GM23338 (cell line): ENCODE measurements at regions not wholly inside any gene's neighbourhood (a gene's known extent, or its start where the extent isn't known, plus 50 kb on each side); places are given as distances from the start of the nearest gene placed in this dataset.

ENCODE experiments used
- ATAC-seq: fragments of 200-7000 bp; cut with Tn5 transposase; 3 replicates; pipeline ENCODE4 v1.9.1; 2020
- DNase-seq: peaks from one replicate; pipeline ENCODE4 v3.0.0-alpha.2; 2015; ENCODE audit warnings: low spot score
- H2AFZ ChIP-seq: fragments of 200-600 bp; sonication (generic); 2 replicates; pipeline ENCODE4 v1.8.0; 2016; ENCODE audit warnings: antibody characterized with exemption, mild to moderate bottlenecking, moderate library complexity
- H3F3A ChIP-seq: fragments of 200-600 bp; sonication (generic); replicated peaks from 2 replicates; pipeline ENCODE4 v1.8.0; 2017; ENCODE audit warnings: antibody characterized with exemption, mixed run types, low read depth
- H3K27ac ChIP-seq: fragments of 200-600 bp; sonication (generic); 2 replicates; pipeline ENCODE4 v1.6.1; 2016; ENCODE audit warnings: low read depth
- H3K27me3 ChIP-seq: fragments of 200-600 bp; sonication (generic); 2 replicates; pipeline ENCODE4 v1.8.0; 2016; ENCODE audit warnings: mild to moderate bottlenecking, mixed run types, moderate library complexity; ENCODE audit not compliant: insufficient read depth
- H3K36me3 ChIP-seq: fragments of 200-600 bp; sonication (generic); 2 replicates; pipeline ENCODE4 v1.8.0; 2016; ENCODE audit warnings: mild to moderate bottlenecking; ENCODE audit not compliant: insufficient read depth
- H3K4me1 ChIP-seq: fragments of 200-600 bp; sonication (generic); 2 replicates; pipeline ENCODE4 v1.8.0; 2016; ENCODE audit warnings: mild to moderate bottlenecking, moderate library complexity; ENCODE audit not compliant: insufficient read depth
- H3K4me2 ChIP-seq: fragments of 200-600 bp; sonication (generic); 2 replicates; pipeline ENCODE4 v1.7.1; 2017; ENCODE audit warnings: mixed run types
- H3K4me3 ChIP-seq: fragments of 200-600 bp; sonication (generic); 2 replicates; pipeline ENCODE4 v1.6.1; 2016; ENCODE audit warnings: mixed run types
- H3K79me2 ChIP-seq: fragments of 200-600 bp; sonication (generic); replicated peaks from 2 replicates; pipeline ENCODE4 v1.8.0; 2017; ENCODE audit warnings: mild to moderate bottlenecking; ENCODE audit not compliant: insufficient read depth
- H3K9me2 ChIP-seq: fragments of 200-600 bp; sonication (generic); 2 replicates; pipeline ENCODE4 v1.8.0; 2017; ENCODE audit not compliant: insufficient read depth
- H4K20me1 ChIP-seq: fragments of 200-600 bp; sonication (generic); replicated peaks from 2 replicates; pipeline ENCODE4 v1.8.0; 2017; ENCODE audit warnings: mild to moderate bottlenecking; ENCODE audit not compliant: insufficient read depth
- H3K27ac Mint-ChIP-seq: 2 replicates; pipeline ENCODE4 v1.8.0; 2020; ENCODE audit warnings: inconsistent platforms, mild to moderate bottlenecking, moderate library complexity, mixed read lengths
- H3K27me3 Mint-ChIP-seq: 3 replicates; pipeline ENCODE4 v1.8.0; 2022; ENCODE audit warnings: low read depth, mild to moderate bottlenecking, moderate library complexity, mixed read lengths, inconsistent platforms; ENCODE audit not compliant: insufficient read depth, poor library complexity
- H3K36me3 Mint-ChIP-seq: 3 replicates; pipeline ENCODE4 v1.8.0; 2021; ENCODE audit warnings: low read depth, mild to moderate bottlenecking, inconsistent platforms, moderate library complexity, mixed read lengths
- H3K4me1 Mint-ChIP-seq: 3 replicates; pipeline ENCODE4 v1.8.0; 2020; ENCODE audit warnings: mild to moderate bottlenecking, inconsistent platforms, mixed read lengths
- H3K4me3 Mint-ChIP-seq: 3 replicates; pipeline ENCODE4 v1.8.0; 2021; ENCODE audit warnings: moderate library complexity, mild to moderate bottlenecking, inconsistent platforms, mixed read lengths
- H3K9me3 Mint-ChIP-seq: 3 replicates; pipeline ENCODE4 v1.8.0; 2020; ENCODE audit warnings: moderate library complexity, mild to moderate bottlenecking, inconsistent platforms, mixed read lengths
- CREB1 ChIP-seq: fragments of 250-450 bp; sonication (Bioruptor Pico); IDR thresholded peaks from 2 replicates; pipeline ENCODE4 v1.5.0; 2020; ENCODE audit warnings: low read depth, mild to moderate bottlenecking, moderate library complexity
- EZH2 ChIP-seq: fragments of 200-600 bp; sonication (generic); IDR thresholded peaks from one replicate; pipeline ENCODE4 v1.8.0; 2017; ENCODE audit warnings: antibody characterized with exemption, mild to moderate bottlenecking, low read depth; ENCODE audit not compliant: unreplicated experiment
- EZH2phosphoT487 ChIP-seq: fragments of 200-600 bp; sonication (generic); IDR thresholded peaks from one replicate; pipeline ENCODE4 v1.8.1; 2018; ENCODE audit warnings: antibody characterized with exemption; ENCODE audit not compliant: unreplicated experiment
- JUNB ChIP-seq: IDR thresholded peaks from one replicate; pipeline ENCODE4 v1.6.1; 2016; ENCODE audit warnings: antibody characterized with exemption; ENCODE audit not compliant: unreplicated experiment
- NANOG ChIP-seq: IDR thresholded peaks from 2 replicates; pipeline ENCODE4 v1.6.1; 2016; ENCODE audit warnings: antibody characterized with exemption, borderline replicate concordance
- POLR2AphosphoS5 ChIP-seq: IDR thresholded peaks from 2 replicates; pipeline ENCODE4 v1.6.1; 2016; ENCODE audit warnings: antibody characterized with exemption, low read depth
- STAT1 ChIP-seq: IDR thresholded peaks from one replicate; pipeline ENCODE4 v1.6.1; 2016; ENCODE audit warnings: antibody characterized with exemption; ENCODE audit not compliant: unreplicated experiment
- ZNF114 ChIP-seq: fragments of 250-450 bp; sonication (Bioruptor Pico); IDR thresholded peaks from 2 replicates; pipeline ENCODE4 v1.5.0; 2020; ENCODE audit warnings: mild to moderate bottlenecking, moderate library complexity
- ZNF331 ChIP-seq: fragments of 250-450 bp; sonication (Bioruptor Pico); IDR thresholded peaks from 2 replicates; pipeline ENCODE4 v1.5.0; 2020; ENCODE audit warnings: low read depth, mild to moderate bottlenecking, moderate library complexity
- TF ChIP-seq, protein P1 (sequence below): IDR thresholded peaks from 2 replicates; pipeline ENCODE4 v1.6.1; 2016; ENCODE audit warnings: antibody characterized with exemption
- TF ChIP-seq, protein P2 (sequence below): fragments of 250-450 bp; sonication (Bioruptor Pico); IDR thresholded peaks from 2 replicates; pipeline ENCODE4 v1.5.0; 2020; ENCODE audit warnings: mild to moderate bottlenecking, moderate library complexity
- TF ChIP-seq, protein P3 (sequence below): IDR thresholded peaks from one replicate; pipeline ENCODE4 v1.6.1; 2018; ENCODE audit warnings: antibody characterized with exemption; ENCODE audit not compliant: unreplicated experiment
- TF ChIP-seq, protein P4 (sequence below), 2 experiments: fragments of 200-600 bp in 1 of 2; sonication (generic) in 1 of 2; conservative IDR thresholded peaks; 2 replicates each; pipeline versions ENCODE4 v1.5.1 to v1.6.1; 2016 to 2017; ENCODE audit warnings: antibody characterized with exemption in 2 of 2, low read depth in 2 of 2, mild to moderate bottlenecking in 2 of 2, moderate library complexity in 1 of 2

DNA sequence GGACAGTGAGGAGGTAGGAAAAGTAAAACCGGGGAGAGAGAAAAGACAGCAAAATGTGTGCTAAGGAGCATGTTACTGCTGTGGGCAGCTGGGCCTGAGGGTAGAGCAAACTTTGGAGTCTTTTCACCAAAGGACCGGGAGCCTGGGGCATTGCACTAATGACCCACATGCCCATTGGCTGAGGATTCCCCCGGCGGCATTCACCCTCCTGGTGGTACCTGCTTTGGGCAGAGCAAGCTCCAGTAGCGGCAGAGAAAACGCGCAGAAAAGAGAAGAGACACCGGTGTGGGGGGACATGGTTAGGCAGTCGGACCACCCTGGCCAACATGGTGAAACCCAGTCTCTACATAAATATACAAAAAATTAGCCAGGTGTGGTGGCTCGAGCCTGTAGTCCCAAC is 83.4 kb upstream of the ESRRB start (continued):
- TF ChIP-seq, protein P1, sequence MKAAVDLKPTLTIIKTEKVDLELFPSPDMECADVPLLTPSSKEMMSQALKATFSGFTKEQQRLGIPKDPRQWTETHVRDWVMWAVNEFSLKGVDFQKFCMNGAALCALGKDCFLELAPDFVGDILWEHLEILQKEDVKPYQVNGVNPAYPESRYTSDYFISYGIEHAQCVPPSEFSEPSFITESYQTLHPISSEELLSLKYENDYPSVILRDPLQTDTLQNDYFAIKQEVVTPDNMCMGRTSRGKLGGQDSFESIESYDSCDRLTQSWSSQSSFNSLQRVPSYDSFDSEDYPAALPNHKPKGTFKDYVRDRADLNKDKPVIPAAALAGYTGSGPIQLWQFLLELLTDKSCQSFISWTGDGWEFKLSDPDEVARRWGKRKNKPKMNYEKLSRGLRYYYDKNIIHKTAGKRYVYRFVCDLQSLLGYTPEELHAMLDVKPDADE, result no peak

DNA sequence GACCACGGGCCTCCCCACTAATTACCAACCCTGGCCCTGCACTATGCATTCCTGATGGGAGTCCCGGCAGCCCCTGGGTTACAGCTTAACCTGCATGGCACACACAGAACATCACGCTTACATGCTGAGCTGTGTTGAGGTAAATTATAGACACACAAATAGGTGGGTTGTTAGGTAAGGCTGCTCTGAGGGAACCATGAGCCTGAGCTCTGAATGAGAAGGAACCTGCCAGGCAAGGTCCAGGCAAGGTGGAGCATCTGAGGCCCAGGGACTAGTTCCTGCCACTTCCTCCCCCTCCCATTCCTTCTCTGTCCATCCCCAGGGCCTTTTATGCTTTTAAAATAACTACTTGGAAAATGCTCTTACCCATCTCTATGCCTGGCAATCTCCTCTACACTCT is 82.7 kb upstream of the ESRRB start:
- Histone ChIP-seq H3K4me3 (no peak overlapping the region), H4K20me1 (no peaks in the 10 kb centered on the region), H3K4me2 (no peak overlapping the region), H3K27me3 (no peaks in the 10 kb centered on the region), H3K36me3 (no peaks in the 10 kb centered on the region), H3K9me2 (no peaks in the 10 kb centered on the region), H3F3A (no peaks in the 10 kb centered on the region), H3K79me2 (no peaks in the 10 kb centered on the region), H3K27ac (no peak overlapping the region), H2AFZ (no peak overlapping the region), H3K4me1 (no peaks in the 10 kb centered on the region)
- TF ChIP-seq, protein P1, result no peak
- no peak for TF ChIP-seq JUNB
- no peak for TF ChIP-seq STAT1
- TF ChIP-seq NANOG, result no peak
- TF ChIP-seq ZNF114 (CRISPR knock-in tag), result no peak
- TF ChIP-seq, protein P2, sequence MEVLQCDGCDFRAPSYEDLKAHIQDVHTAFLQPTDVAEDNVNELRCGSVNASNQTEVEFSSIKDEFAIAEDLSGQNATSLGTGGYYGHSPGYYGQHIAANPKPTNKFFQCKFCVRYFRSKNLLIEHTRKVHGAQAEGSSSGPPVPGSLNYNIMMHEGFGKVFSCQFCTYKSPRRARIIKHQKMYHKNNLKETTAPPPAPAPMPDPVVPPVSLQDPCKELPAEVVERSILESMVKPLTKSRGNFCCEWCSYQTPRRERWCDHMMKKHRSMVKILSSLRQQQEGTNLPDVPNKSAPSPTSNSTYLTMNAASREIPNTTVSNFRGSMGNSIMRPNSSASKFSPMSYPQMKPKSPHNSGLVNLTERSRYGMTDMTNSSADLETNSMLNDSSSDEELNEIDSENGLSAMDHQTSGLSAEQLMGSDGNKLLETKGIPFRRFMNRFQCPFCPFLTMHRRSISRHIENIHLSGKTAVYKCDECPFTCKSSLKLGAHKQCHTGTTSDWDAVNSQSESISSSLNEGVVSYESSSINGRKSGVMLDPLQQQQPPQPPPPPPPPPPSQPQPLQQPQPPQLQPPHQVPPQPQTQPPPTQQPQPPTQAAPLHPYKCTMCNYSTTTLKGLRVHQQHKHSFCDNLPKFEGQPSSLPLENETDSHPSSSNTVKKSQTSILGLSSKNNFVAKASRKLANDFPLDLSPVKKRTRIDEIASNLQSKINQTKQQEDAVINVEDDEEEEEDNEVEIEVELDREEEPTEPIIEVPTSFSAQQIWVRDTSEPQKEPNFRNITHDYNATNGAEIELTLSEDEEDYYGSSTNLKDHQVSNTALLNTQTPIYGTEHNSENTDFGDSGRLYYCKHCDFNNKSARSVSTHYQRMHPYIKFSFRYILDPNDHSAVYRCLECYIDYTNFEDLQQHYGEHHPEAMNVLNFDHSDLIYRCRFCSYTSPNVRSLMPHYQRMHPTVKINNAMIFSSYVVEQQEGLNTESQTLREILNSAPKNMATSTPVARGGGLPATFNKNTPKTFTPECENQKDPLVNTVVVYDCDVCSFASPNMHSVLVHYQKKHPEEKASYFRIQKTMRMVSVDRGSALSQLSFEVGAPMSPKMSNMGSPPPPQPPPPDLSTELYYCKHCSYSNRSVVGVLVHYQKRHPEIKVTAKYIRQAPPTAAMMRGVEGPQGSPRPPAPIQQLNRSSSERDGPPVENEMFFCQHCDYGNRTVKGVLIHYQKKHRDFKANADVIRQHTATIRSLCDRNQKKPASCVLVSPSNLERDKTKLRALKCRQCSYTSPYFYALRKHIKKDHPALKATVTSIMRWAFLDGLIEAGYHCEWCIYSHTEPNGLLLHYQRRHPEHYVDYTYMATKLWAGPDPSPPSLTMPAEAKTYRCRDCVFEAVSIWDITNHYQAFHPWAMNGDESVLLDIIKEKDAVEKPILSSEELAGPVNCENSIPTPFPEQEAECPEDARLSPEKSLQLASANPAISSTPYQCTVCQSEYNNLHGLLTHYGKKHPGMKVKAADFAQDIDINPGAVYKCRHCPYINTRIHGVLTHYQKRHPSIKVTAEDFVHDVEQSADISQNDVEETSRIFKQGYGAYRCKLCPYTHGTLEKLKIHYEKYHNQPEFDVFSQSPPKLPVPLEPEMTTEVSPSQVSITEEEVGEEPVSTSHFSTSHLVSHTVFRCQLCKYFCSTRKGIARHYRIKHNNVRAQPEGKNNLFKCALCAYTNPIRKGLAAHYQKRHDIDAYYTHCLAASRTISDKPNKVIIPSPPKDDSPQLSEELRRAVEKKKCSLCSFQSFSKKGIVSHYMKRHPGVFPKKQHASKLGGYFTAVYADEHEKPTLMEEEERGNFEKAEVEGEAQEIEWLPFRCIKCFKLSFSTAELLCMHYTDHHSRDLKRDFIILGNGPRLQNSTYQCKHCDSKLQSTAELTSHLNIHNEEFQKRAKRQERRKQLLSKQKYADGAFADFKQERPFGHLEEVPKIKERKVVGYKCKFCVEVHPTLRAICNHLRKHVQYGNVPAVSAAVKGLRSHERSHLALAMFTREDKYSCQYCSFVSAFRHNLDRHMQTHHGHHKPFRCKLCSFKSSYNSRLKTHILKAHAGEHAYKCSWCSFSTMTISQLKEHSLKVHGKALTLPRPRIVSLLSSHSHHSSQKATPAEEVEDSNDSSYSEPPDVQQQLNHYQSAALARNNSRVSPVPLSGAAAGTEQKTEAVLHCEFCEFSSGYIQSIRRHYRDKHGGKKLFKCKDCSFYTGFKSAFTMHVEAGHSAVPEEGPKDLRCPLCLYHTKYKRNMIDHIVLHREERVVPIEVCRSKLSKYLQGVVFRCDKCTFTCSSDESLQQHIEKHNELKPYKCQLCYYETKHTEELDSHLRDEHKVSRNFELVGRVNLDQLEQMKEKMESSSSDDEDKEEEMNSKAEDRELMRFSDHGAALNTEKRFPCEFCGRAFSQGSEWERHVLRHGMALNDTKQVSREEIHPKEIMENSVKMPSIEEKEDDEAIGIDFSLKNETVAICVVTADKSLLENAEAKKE, result no peak
- TF ChIP-seq, protein P3, sequence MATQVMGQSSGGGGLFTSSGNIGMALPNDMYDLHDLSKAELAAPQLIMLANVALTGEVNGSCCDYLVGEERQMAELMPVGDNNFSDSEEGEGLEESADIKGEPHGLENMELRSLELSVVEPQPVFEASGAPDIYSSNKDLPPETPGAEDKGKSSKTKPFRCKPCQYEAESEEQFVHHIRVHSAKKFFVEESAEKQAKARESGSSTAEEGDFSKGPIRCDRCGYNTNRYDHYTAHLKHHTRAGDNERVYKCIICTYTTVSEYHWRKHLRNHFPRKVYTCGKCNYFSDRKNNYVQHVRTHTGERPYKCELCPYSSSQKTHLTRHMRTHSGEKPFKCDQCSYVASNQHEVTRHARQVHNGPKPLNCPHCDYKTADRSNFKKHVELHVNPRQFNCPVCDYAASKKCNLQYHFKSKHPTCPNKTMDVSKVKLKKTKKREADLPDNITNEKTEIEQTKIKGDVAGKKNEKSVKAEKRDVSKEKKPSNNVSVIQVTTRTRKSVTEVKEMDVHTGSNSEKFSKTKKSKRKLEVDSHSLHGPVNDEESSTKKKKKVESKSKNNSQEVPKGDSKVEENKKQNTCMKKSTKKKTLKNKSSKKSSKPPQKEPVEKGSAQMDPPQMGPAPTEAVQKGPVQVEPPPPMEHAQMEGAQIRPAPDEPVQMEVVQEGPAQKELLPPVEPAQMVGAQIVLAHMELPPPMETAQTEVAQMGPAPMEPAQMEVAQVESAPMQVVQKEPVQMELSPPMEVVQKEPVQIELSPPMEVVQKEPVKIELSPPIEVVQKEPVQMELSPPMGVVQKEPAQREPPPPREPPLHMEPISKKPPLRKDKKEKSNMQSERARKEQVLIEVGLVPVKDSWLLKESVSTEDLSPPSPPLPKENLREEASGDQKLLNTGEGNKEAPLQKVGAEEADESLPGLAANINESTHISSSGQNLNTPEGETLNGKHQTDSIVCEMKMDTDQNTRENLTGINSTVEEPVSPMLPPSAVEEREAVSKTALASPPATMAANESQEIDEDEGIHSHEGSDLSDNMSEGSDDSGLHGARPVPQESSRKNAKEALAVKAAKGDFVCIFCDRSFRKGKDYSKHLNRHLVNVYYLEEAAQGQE, result no peak
- no peak for TF ChIP-seq EZH2phosphoT487
- no peak for TF ChIP-seq EZH2
- TF ChIP-seq ZNF331 (CRISPR knock-in tag), result no peak
- TF ChIP-seq, protein P4, sequence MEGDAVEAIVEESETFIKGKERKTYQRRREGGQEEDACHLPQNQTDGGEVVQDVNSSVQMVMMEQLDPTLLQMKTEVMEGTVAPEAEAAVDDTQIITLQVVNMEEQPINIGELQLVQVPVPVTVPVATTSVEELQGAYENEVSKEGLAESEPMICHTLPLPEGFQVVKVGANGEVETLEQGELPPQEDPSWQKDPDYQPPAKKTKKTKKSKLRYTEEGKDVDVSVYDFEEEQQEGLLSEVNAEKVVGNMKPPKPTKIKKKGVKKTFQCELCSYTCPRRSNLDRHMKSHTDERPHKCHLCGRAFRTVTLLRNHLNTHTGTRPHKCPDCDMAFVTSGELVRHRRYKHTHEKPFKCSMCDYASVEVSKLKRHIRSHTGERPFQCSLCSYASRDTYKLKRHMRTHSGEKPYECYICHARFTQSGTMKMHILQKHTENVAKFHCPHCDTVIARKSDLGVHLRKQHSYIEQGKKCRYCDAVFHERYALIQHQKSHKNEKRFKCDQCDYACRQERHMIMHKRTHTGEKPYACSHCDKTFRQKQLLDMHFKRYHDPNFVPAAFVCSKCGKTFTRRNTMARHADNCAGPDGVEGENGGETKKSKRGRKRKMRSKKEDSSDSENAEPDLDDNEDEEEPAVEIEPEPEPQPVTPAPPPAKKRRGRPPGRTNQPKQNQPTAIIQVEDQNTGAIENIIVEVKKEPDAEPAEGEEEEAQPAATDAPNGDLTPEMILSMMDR (conservative IDR thresholded peaks at IDR 0.05; ENCODE audit: low read depth in 2 of 2), result no peak
- TF ChIP-seq CREB1, result no peak
- TF ChIP-seq POLR2AphosphoS5, result no peak
- DNase-seq (no peak), ATAC-seq (no peak)
- H3K27ac Mint-ChIP-seq, result no peak overlapping the region
- H3K36me3 Mint-ChIP-seq, result no peaks in the 10 kb centered on the region
- no peaks in the 10 kb centered on the region for H3K4me1 Mint-ChIP-seq
- H3K27me3 Mint-ChIP-seq, result peaks cover 4% of the 10 kb centered on the region
- no peaks in the 10 kb centered on the region for H3K9me3 Mint-ChIP-seq
- H3K4me3 Mint-ChIP-seq, result no peak overlapping the region
